ENCODE measurements at regions not wholly inside any gene's neighbourhood (a gene's known extent, or its start where the extent isn't known, plus 50 kb on each side); places are given as distances from the start of the nearest gene placed in this dataset.
"Not testable (repeated sequence)": the region's sequence is repeated elsewhere in the genome, so short reads cannot be mapped to it uniquely, and the experiment has no call there.

DNA sequence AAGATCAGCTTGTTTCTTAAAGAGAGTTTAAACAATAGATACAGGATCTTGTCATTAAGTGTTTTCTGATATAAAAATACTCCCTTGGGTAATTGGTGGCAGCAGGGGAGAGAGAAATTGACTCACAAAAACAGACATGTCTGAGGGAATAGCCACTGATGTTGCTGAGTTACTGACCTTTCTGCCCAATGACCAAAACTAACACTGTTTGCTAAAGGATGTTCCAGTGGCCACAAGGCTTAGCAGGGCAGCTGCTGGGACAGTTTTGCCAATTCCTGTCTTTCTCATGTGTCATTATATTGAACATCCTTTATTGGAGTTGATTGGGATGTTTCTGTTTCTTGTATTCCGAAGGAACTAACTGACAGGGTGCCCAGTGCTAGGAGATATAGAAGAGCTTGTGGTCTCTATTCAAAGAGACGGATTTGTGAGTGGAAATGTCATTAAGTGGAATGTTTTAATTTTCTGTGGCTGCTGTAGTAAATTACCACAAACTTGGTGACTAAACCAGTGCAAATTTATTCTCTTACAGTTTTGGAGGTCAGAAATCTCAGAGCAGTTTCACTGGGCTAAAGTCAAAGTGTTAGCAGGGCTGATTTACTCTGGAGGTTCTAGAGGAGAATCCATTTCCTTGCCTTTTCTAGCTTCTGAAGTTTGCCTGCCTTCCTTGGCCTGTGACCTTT lies 124.8 kb upstream of the RMDN2 start:
- no peak overlapping the region for H3K27ac ChIP-seq
- TF ChIP-seq, protein P1, sequence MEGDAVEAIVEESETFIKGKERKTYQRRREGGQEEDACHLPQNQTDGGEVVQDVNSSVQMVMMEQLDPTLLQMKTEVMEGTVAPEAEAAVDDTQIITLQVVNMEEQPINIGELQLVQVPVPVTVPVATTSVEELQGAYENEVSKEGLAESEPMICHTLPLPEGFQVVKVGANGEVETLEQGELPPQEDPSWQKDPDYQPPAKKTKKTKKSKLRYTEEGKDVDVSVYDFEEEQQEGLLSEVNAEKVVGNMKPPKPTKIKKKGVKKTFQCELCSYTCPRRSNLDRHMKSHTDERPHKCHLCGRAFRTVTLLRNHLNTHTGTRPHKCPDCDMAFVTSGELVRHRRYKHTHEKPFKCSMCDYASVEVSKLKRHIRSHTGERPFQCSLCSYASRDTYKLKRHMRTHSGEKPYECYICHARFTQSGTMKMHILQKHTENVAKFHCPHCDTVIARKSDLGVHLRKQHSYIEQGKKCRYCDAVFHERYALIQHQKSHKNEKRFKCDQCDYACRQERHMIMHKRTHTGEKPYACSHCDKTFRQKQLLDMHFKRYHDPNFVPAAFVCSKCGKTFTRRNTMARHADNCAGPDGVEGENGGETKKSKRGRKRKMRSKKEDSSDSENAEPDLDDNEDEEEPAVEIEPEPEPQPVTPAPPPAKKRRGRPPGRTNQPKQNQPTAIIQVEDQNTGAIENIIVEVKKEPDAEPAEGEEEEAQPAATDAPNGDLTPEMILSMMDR (IDR thresholded peaks at IDR 0.05), result no peak
- no peak for TF ChIP-seq ZFX (IDR thresholded peaks at IDR 0.05; ENCODE audit: borderline replicate concordance)

DNA sequence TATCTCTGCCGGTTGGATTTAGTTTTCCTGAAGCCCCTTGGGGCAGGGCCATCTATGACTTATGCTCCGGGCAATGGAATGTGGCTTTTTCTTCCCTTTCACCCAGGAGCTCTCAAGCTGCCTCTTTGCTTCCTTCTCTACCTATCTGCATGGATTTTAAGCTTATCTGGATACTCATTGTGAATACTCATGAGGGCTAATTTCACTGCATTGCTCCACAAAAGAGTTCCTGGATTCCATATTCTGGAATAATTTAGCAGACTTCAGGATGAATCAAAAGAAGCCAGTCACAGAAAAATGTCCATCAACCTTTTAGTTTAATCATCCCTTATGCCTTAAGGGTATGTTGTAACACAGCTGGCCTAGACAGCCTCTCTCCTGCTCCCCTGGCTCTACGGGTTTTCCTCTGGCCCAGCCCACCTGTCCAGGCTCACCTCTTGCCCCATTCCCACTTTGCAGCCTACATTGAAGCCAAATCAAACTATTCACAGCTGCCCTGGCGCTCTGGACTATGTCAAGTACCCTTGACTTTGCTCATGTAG lies 122.8 kb upstream of the RMDN2 start:
- TF ChIP-seq ZFX (IDR thresholded peaks at IDR 0.05; ENCODE audit: borderline replicate concordance), result no peak
- TF ChIP-seq, protein P1 (IDR thresholded peaks at IDR 0.05), result no peak
- peak overlapping the region; percentile 52 for H3K27ac ChIP-seq

DNA sequence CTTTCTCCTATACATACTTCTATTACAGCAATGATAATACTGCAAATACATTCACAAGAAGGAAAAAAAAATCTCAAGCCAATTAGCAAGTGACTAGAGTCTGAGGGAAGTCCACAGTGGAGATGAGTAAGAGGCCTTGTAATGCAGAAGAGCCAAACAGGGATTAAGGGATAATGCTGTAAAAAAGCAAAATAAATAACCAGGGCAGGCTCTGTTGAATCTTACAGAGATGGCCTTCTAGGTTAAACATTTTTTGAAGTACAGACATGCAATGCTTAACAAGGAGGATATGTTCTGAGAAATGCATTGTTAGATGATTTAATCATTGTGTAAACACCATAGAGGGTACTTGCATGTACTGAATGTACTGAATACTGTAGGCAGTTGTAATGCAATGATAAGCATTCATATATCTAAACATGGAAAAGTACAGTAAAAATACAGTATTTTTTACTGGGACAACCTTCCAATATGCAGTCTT lies 122.1 kb upstream of the RMDN2 start:
- peak overlapping the region; percentile 52 for H3K27ac ChIP-seq
- no peak for TF ChIP-seq ZFX (IDR thresholded peaks at IDR 0.05; ENCODE audit: borderline replicate concordance)
- TF ChIP-seq, protein P1 (IDR thresholded peaks at IDR 0.05), result no peak

DNA sequence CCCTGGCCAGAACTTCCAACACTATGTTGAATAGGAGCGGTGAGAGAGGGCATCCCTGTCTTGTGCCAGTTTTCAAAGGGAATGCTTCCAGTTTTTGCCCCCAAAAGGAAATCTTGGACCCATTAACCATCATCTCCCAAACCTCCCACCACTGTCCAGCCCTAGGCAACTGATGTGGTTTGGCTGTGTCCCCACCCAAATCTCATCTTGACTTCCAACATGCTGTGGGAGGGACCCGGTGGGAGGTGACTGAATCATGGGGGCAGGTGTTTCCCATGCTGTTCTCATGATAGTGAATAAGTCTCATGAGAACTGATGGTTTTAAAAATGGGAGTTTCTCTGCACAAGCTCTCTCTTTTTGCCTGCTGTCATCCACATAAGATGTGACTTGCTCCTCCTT lies 119.1 kb upstream of the RMDN2 start:
- H3K27ac ChIP-seq, result not testable (repeated sequence)

DNA sequence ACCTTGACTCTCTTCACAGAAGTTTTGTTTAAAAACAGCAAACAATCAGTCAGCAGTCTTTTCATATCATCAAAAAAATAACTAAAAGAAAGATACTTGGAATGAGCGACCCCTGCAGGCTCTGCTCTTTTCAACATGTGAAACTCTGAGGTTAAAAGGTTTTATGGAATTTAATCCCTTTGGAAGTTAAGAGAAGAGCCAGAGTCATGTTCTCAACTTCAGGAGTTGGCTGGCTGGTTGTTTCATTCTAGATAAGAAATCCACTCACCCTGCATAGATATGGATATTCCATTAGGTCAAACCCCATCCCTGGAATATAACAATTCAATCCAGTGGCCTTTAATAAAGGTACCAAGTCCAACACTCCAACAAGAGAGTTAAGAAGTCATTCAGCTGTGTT lies 115.6 kb upstream of the RMDN2 start:
- TF ChIP-seq ZFX (IDR thresholded peaks at IDR 0.05; ENCODE audit: borderline replicate concordance), result no peak
- TF ChIP-seq, protein P1 (IDR thresholded peaks at IDR 0.05), result peak; percentile 46
- H3K27ac ChIP-seq, result no peak overlapping the region

DNA sequence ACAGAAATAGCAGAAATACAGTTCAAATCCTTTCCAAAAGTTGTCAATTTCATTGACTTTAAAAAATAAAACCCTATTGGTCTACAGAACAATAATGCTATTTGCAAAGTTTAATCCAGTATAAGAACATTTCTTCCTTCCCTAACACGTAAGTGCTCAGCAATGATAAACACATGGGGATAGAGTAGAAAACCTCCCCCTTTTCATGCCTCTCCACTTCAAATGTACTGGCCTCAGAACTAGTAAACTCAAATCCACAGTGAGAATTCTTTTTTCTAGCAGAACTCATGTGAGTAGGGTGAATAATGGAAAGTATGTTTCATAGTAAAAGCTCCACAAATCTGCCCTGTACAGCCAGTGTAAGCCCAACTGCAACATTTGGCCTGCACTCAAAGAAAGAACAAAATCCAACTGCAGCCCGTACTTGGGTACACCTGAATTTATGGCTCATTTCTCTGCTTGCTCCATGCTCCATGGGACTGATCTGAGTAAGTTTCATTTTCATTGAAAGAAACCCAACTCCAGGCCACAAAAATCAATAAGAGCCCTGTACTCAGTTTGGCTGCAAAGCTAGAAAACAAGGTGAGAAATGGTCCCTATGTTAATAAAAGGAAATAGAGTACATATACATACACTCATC lies 115.0 kb upstream of the RMDN2 start:
- no peak overlapping the region for H3K27ac ChIP-seq
- TF ChIP-seq, protein P1 (IDR thresholded peaks at IDR 0.05), result no peak
- TF ChIP-seq ZFX (IDR thresholded peaks at IDR 0.05; ENCODE audit: borderline replicate concordance), result no peak

DNA sequence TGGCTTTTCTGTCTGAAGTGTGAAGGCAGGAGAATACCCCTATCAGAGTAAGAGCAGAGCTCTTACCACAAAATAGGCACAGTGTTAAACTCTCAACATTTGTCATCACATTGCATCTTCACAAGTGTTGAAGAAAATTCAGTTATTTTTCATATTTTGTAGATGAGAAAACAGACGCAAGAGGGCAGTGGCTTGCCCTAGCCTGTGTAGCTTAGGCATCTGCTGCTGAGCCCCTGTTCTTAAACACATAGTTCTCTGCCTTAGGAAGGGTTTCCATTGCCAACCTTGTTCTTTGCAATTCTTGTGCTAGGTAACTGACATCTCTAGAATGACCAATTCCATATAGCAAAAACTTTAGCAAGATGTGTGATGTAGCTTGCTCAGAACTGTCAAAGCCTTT lies 112.7 kb upstream of the RMDN2 start:
- no peak overlapping the region for H3K27ac ChIP-seq
- TF ChIP-seq, protein P1 (IDR thresholded peaks at IDR 0.05), result no peak
- TF ChIP-seq ZFX (IDR thresholded peaks at IDR 0.05; ENCODE audit: borderline replicate concordance), result no peak

Measured in 22Rv1 (cell line).